ENCODE measurements at regions not wholly inside any gene's neighbourhood (a gene's known extent, or its start where the extent isn't known, plus 50 kb on each side); places are given as distances from the start of the nearest gene placed in this dataset.
"Not testable (repeated sequence)": the region's sequence is repeated elsewhere in the genome, so short reads cannot be mapped to it uniquely, and the experiment has no call there.

GRCh38 chr5:111921691-111922090 lies 164.7 kb upstream of the NREP start:
- not testable (repeated sequence) for TF ChIP-seq CTCF (conservative IDR thresholded peaks at IDR 0.05; ENCODE audit: low read length); EZH2phosphoT487 (IDR thresholded peaks at IDR 0.05; ENCODE audit: borderline replicate concordance, low read depth, low read length)
